IMR-90 (cell line): ENCODE measurements at regions not wholly inside any gene's neighbourhood (a gene's known extent, or its start where the extent isn't known, plus 50 kb on each side); places are given as distances from the start of the nearest gene placed in this dataset.

Experiments used
- ATAC-seq: fragments of 200-7000 bp; cut with Tn5 transposase; 2 replicates; pipeline ENCODE4 v1.9.1; 2020; ENCODE audit warnings: low read depth, mild to moderate bottlenecking, moderate library complexity
- BruUV-seq: library from RNA; stranded (reverse); fragments of 400-500 nt; replicated peaks from 2 replicates; lab custom pipeline; 2021; lab: Mats Ljungman, UMichigan
- CTCF ChIA-PET: fragments of 300-600 bp; formaldehyde crosslinking; extraction: SDS; loops from one replicate; lab custom pipeline; 2021; ENCODE audit warnings: antibody characterized with exemption; lab: Yijun Ruan, JAX
- POLR2A ChIA-PET: fragments of 300-600 bp; sonication (Branson Sonifier 250); formaldehyde crosslinking; loops from one replicate; lab custom pipeline; 2022; ENCODE audit warnings: antibody characterized with exemption; ENCODE audit not compliant: unreplicated experiment; lab: Charles Lee
- DNase-seq: peaks from one replicate; pipeline ENCODE4 v3.0.0; 2013
- H2AFZ ChIP-seq: replicated peaks from 2 replicates; pipeline ENCODE3; 2013; ENCODE audit warnings: low read length, mild to moderate bottlenecking; ENCODE audit not compliant: poor library complexity
- H2AK5ac ChIP-seq: 2 replicates; pipeline ENCODE4 v1.6.1; 2013; ENCODE audit warnings: low read depth, low read length, inconsistent platforms
- H2AK9ac ChIP-seq: replicated peaks from 2 replicates; pipeline ENCODE3; 2013; ENCODE audit warnings: mild to moderate bottlenecking, low read depth, low read length, moderate library complexity; ENCODE audit not compliant: poor library complexity
- H2BK120ac ChIP-seq: 2 replicates; pipeline ENCODE4 v1.6.1; 2013; ENCODE audit warnings: low read depth, low read length, inconsistent platforms
- H2BK15ac ChIP-seq: 3 replicates; pipeline ENCODE4 v1.6.1; 2013; ENCODE audit warnings: low read depth, low read length, inconsistent platforms
- H2BK20ac ChIP-seq: 2 replicates; pipeline ENCODE4 v1.6.1; 2013; ENCODE audit warnings: low read depth, mild to moderate bottlenecking, inconsistent platforms, low read length, moderate library complexity
- H2BK5ac ChIP-seq: 2 replicates; pipeline ENCODE4 v1.6.1; 2013; ENCODE audit warnings: mild to moderate bottlenecking, low read depth, low read length, inconsistent platforms; ENCODE audit not compliant: poor library complexity, severe bottlenecking
- H3K14ac ChIP-seq: replicated peaks from 2 replicates; pipeline ENCODE4 v1.6.1; 2013; ENCODE audit warnings: low read depth, low read length, inconsistent platforms
- H3K18ac ChIP-seq: 2 replicates; pipeline ENCODE4 v1.6.1; 2013; ENCODE audit warnings: low read depth, low read length, control low read depth
- H3K23ac ChIP-seq: 2 replicates; pipeline ENCODE4 v1.6.1; 2013; ENCODE audit warnings: low read depth, low read length, inconsistent platforms
- H3K27ac ChIP-seq: 2 replicates; pipeline ENCODE4 v1.5.1; 2013; ENCODE audit warnings: mild to moderate bottlenecking, control low read depth, low read length; ENCODE audit not compliant: insufficient read depth
- H3K27me3 ChIP-seq: 2 replicates; pipeline ENCODE4 v1.6.1; 2013; ENCODE audit warnings: low read length; ENCODE audit not compliant: control insufficient read depth, insufficient read depth
- H3K36me3 ChIP-seq: 2 replicates; pipeline ENCODE4 v1.6.1; 2013; ENCODE audit warnings: low read length, mixed read lengths; ENCODE audit not compliant: control insufficient read depth, insufficient read depth
- H3K4ac ChIP-seq: 2 replicates; pipeline ENCODE4 v1.6.1; 2013; ENCODE audit warnings: low read depth, low read length, inconsistent platforms
- H3K4me1 ChIP-seq: 2 replicates; pipeline ENCODE4 v1.6.1; 2013; ENCODE audit warnings: low read length, mixed read lengths; ENCODE audit not compliant: control insufficient read depth, insufficient read depth
- H3K4me2 ChIP-seq: 2 replicates; pipeline ENCODE4 v1.6.1; 2013; ENCODE audit warnings: low read depth, mild to moderate bottlenecking, control low read depth, low read length, moderate library complexity
- H3K4me3 ChIP-seq: 2 replicates; pipeline ENCODE4 v1.5.1; 2013; ENCODE audit warnings: low read depth, mild to moderate bottlenecking, control low read depth, low read length, moderate library complexity; ENCODE audit not compliant: insufficient read depth
- H3K56ac ChIP-seq: 2 replicates; pipeline ENCODE4 v1.6.1; 2013; ENCODE audit warnings: low read length, inconsistent platforms; ENCODE audit not compliant: insufficient read depth; ENCODE audit errors: extremely low read depth
- H3K79me1 ChIP-seq, 2 experiments: 2 replicates each; pipeline ENCODE4 v1.6.1; 2013; ENCODE audit warnings: low read length in 2 of 2, inconsistent platforms in 1 of 2, low read depth in 1 of 2
- H3K9ac ChIP-seq: 2 replicates; pipeline ENCODE4 v1.6.1; 2013; ENCODE audit warnings: low read depth, low read length, control low read depth
- H3K9me1 ChIP-seq: 2 replicates; pipeline ENCODE4 v1.6.1; 2013; ENCODE audit warnings: low read length, inconsistent platforms; ENCODE audit not compliant: insufficient read depth
- H3K9me3 ChIP-seq: 2 replicates; pipeline ENCODE4 v1.6.1; 2013; ENCODE audit warnings: low read length; ENCODE audit not compliant: control insufficient read depth, insufficient read depth
- H4K20me1 ChIP-seq: 2 replicates; pipeline ENCODE4 v1.6.1; 2013; ENCODE audit warnings: low read length, inconsistent platforms; ENCODE audit not compliant: insufficient read depth
- H4K5ac ChIP-seq: 2 replicates; pipeline ENCODE4 v1.6.1; 2013; ENCODE audit warnings: mild to moderate bottlenecking, low read depth, low read length, control low read depth
- H4K8ac ChIP-seq, 2 experiments: 2 replicates each; pipeline ENCODE4 v1.6.1; 2013; ENCODE audit warnings: low read depth in 2 of 2, low read length in 2 of 2, control low read depth in 1 of 2, inconsistent platforms in 1 of 2
- H4K91ac ChIP-seq: 2 replicates; pipeline ENCODE4 v1.6.1; 2013; ENCODE audit warnings: low read depth, low read length, inconsistent platforms; ENCODE audit not compliant: insufficient read depth
- CEBPB ChIP-seq: IDR thresholded peaks from 2 replicates; pipeline ENCODE4 v1.6.1; 2012; ENCODE audit warnings: low read depth, low read length, improper control_type of control experiment
- FOS ChIP-seq: fragments of 150-350 bp; IDR thresholded peaks from 2 replicates; pipeline ENCODE4 v1.6.1; 2016; ENCODE audit warnings: low read depth, low read length
- MXI1 ChIP-seq: IDR thresholded peaks from 2 replicates; pipeline ENCODE4 v1.6.1; 2012; ENCODE audit warnings: low read depth, mild to moderate bottlenecking, low read length, moderate library complexity, borderline replicate concordance
- RAD21 ChIP-seq: IDR thresholded peaks from 2 replicates; pipeline ENCODE4 v1.6.1; 2012; ENCODE audit warnings: low read length, improper control_type of control experiment
- RFX5 ChIP-seq: IDR thresholded peaks from 2 replicates; pipeline ENCODE4 v1.8.0; 2012; ENCODE audit warnings: low read depth, mild to moderate bottlenecking, low read length, moderate library complexity
- WGBS, 2 experiments: methylation state at CpG; one replicate each; pipeline versions ENCODE4 v1.1.5 to v1.1.7; 2013; ENCODE audit warnings: missing lambda C conversion rate in 2 of 2; ENCODE audit not compliant: insufficient read length in 1 of 2; ENCODE audit errors: extremely low coverage in 2 of 2; 5-methylcytosine and 5-hydroxymethylcytosine counted together
- dilution Hi-C: fragments of 300-500 bp; cut with HindIII; formaldehyde crosslinking; loops from one replicate; pipeline ENCODE4 v1.14.3; 2018; ENCODE audit warnings: low sequenced_read_pairs; ENCODE audit not compliant: unreplicated experiment
- in situ Hi-C: fragments of 300-500 bp; cut with MboI; formaldehyde crosslinking; loops from 3 replicates; pipeline ENCODE4 v1.14.3; 2019; ENCODE audit warnings: low sequenced_read_pairs, inconsistent platforms, mixed read lengths
- intact Hi-C: fragments of 100-400 bp; cut with micrococcal nuclease; formaldehyde crosslinking; loops from 2 replicates; pipeline ENCODE4 v1.10.0; 2022

DNA sequence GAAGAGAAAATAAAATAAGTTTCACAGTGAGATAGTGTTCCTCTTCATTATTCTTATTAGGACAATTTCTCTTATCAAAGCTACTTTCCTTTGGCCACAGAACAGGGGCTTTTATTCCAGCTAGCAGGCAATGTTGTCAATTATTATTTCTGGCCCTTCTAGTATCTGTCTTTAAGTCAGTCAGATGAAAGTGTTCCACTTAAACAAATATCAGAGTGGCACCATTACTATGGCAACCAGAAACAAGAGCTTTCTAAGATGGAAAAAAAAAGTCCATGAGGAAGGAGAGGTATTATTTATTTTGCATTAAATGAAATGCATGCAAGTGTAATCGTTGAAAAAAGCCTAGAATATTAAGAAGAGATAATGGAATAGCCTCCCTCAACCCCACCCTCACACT lies 426.4 kb downstream of the TUSC7 start:
- in situ Hi-C loops (no loop called here), intact Hi-C loops (no loop called here), dilution Hi-C loops (no loop called here)
- H3K56ac ChIP-seq, result no peak overlapping the region
- H3K27me3 ChIP-seq, result no peaks in the 10 kb centered on the region
- H2AK9ac ChIP-seq, result no peak overlapping the region
- H3K14ac ChIP-seq, result no peak overlapping the region
- H3K36me3 ChIP-seq, result no peaks in the 10 kb centered on the region
- DNase-seq (no peak), ATAC-seq (no peak)
- H3K4me3 ChIP-seq, result no peak overlapping the region
- no peak overlapping the region for H3K27ac ChIP-seq
- H3K4me1 ChIP-seq, result no peaks in the 10 kb centered on the region
- no CpG with 5 or more reads among the region's 1 CpG for WGBS, 2 experiments
- ChIA-PET CTCF (interaction anchor here (1.2 to 1.4 kb wide), 2 partner anchors 9 to 77 kb away, joined by 3 to 4 read pairs; no protein-coding TSS in a partner anchor), POLR2A (no interaction called here)
- H2AFZ ChIP-seq, result no peak overlapping the region
- H3K9me3 ChIP-seq, result no peaks in the 10 kb centered on the region
- H2BK20ac ChIP-seq, result no peak overlapping the region
- no peak overlapping the region for H4K5ac ChIP-seq
- no peak overlapping the region for H3K4me2 ChIP-seq
- H2BK5ac ChIP-seq, result no peak overlapping the region
- H4K91ac ChIP-seq, result no peak overlapping the region
- H3K18ac ChIP-seq, result no peak overlapping the region
- H4K8ac ChIP-seq, result no peak overlapping the region
- no peak for TF ChIP-seq FOS
- TF ChIP-seq RFX5, result no peak
- no peak for TF ChIP-seq RAD21
- no peak for TF ChIP-seq MXI1
- no peak for TF ChIP-seq CEBPB
- BruUV-seq, result no TSS peak
- H2BK120ac ChIP-seq, result no peak overlapping the region
- H4K20me1 ChIP-seq, result no peaks in the 10 kb centered on the region
- H3K9ac ChIP-seq, result no peak overlapping the region
- H3K23ac ChIP-seq, result no peak overlapping the region
- H2AK5ac ChIP-seq, result no peak overlapping the region
- no peaks in the 10 kb centered on the region for H3K9me1 ChIP-seq
- H3K4ac ChIP-seq, result no peak overlapping the region
- H3K79me1 ChIP-seq, result no peaks in the 10 kb centered on the region
- no peak overlapping the region for H2BK15ac ChIP-seq
